ENCODE measurements at regions not wholly inside any gene's neighbourhood (a gene's known extent, or its start where the extent isn't known, plus 50 kb on each side); places are given as distances from the start of the nearest gene placed in this dataset.

GRCh38 chr16:86996081-86996480 lies 321.1 kb downstream of the C16orf95 start:
- TF ChIP-seq GATA3 (IDR thresholded peaks at IDR 0.05; ENCODE audit: low read depth, low read length) (no peak), GATA2 (IDR thresholded peaks at IDR 0.05; ENCODE audit: low read depth, low read length) (no peak)

- TF ChIP-seq GATA3 (IDR thresholded peaks at IDR 0.05; ENCODE audit: low read depth, low read length) (no peak), GATA2 (IDR thresholded peaks at IDR 0.05; ENCODE audit: low read depth, low read length) (no peak)
Observed at GRCh38 chr16:86997058-86997457, 320.1 kb downstream of the C16orf95 start.

- no peak for TF ChIP-seq GATA3 (IDR thresholded peaks at IDR 0.05; ENCODE audit: low read depth, low read length)
- no peak for TF ChIP-seq GATA2 (IDR thresholded peaks at IDR 0.05; ENCODE audit: low read depth, low read length)
Observed at GRCh38 chr16:86998196-86999001, 318.8 kb downstream of the C16orf95 start.

GRCh38 chr16:87000001-87000400 lies 317.2 kb downstream of the C16orf95 start:
- TF ChIP-seq GATA2 (IDR thresholded peaks at IDR 0.05; ENCODE audit: low read depth, low read length) (no peak), GATA3 (IDR thresholded peaks at IDR 0.05; ENCODE audit: low read depth, low read length) (no peak)

DNA sequence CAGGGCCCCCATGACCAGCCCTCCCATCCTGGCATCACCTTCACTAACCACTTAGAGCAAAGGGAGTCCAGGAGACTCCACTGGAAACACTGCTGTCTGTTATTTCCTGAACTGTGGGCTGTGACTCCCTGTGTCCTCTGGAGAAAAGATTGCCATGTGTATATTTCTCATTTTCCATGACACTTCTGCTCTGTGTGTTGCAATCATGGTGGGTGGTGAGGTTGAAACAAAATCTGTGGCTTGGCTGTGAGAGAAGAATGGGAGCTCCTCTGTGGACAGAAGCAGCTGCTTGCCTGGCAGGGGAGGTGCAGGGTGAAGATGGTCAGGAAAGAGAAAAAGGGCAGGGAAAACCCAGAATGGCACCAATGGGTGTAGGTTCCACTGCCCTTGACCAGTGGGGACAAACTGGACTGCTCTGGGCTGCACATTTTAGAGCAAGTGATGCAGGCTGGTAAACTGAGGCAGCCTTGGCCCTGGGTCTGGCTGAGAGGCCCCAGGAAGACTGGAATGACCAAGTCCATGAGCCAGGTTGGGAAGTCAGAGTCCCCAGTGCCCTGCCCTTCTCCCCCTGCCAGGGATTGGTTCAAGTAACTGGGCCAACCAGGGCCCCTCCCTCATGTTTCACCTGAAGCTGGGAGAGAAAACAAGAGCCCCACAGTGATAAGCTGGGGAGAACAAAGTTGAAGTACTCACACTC lies 314.3 kb downstream of the C16orf95 start:
- no peak for TF ChIP-seq GATA3 (IDR thresholded peaks at IDR 0.05; ENCODE audit: low read depth, low read length)
- no peak for TF ChIP-seq GATA2 (IDR thresholded peaks at IDR 0.05; ENCODE audit: low read depth, low read length)

DNA sequence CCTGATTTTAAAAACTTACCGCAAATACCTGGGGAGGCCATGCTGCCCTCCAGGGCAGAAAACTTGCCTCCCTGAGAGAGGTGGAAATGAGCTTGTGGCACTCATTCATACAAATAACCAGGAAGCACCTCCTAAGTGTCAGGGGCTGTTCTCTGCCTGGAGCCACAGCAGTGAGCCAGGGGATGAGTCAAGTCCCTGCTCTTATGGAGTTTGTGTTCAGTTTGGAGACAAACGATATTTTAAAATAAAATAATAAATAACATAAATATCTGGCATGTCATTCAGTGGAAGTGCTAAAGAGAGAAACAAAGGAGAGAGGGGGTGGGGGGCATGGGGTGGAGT lies 313.8 kb downstream of the C16orf95 start:
- TF ChIP-seq GATA2 (IDR thresholded peaks at IDR 0.05; ENCODE audit: low read depth, low read length) (no peak), GATA3 (IDR thresholded peaks at IDR 0.05; ENCODE audit: low read depth, low read length) (no peak)

- no peak for TF ChIP-seq GATA2 (IDR thresholded peaks at IDR 0.05; ENCODE audit: low read depth, low read length)
- no peak for TF ChIP-seq GATA3 (IDR thresholded peaks at IDR 0.05; ENCODE audit: low read depth, low read length)
Observed at GRCh38 chr16:87006021-87006420, 311.2 kb downstream of the C16orf95 start.

- no peak for TF ChIP-seq GATA3 (IDR thresholded peaks at IDR 0.05; ENCODE audit: low read depth, low read length)
- no peak for TF ChIP-seq GATA2 (IDR thresholded peaks at IDR 0.05; ENCODE audit: low read depth, low read length)
Observed at GRCh38 chr16:87006789-87007745, 310.1 kb downstream of the C16orf95 start.

DNA sequence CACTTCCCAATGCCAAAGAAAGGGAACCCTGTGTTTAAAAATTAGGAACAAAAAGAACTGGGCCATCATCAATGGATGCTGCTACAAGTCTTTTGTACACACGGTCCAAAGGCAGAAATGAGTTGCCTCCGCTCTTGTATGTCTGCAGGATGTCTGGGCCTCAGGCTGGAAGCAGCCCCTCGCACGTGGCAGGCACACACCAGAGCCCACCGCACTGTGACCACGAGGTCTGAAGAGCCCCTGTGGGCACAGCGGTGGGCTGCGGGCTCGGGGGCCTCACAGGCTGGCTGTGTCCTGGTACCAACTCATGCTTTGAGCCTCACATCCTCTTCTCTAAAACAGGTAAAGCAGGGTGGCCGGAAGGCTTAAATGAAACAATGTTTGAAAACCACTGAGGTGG lies 309.3 kb downstream of the C16orf95 start:
- TF ChIP-seq GATA2 (IDR thresholded peaks at IDR 0.05; ENCODE audit: low read depth, low read length) (no peak), GATA3 (IDR thresholded peaks at IDR 0.05; ENCODE audit: low read depth, low read length) (no peak)

- no peak for TF ChIP-seq GATA2 (IDR thresholded peaks at IDR 0.05; ENCODE audit: low read depth, low read length)
- TF ChIP-seq GATA3 (IDR thresholded peaks at IDR 0.05; ENCODE audit: low read depth, low read length): no peak
Observed at GRCh38 chr16:87008664-87009063, 308.5 kb downstream of the C16orf95 start.

DNA sequence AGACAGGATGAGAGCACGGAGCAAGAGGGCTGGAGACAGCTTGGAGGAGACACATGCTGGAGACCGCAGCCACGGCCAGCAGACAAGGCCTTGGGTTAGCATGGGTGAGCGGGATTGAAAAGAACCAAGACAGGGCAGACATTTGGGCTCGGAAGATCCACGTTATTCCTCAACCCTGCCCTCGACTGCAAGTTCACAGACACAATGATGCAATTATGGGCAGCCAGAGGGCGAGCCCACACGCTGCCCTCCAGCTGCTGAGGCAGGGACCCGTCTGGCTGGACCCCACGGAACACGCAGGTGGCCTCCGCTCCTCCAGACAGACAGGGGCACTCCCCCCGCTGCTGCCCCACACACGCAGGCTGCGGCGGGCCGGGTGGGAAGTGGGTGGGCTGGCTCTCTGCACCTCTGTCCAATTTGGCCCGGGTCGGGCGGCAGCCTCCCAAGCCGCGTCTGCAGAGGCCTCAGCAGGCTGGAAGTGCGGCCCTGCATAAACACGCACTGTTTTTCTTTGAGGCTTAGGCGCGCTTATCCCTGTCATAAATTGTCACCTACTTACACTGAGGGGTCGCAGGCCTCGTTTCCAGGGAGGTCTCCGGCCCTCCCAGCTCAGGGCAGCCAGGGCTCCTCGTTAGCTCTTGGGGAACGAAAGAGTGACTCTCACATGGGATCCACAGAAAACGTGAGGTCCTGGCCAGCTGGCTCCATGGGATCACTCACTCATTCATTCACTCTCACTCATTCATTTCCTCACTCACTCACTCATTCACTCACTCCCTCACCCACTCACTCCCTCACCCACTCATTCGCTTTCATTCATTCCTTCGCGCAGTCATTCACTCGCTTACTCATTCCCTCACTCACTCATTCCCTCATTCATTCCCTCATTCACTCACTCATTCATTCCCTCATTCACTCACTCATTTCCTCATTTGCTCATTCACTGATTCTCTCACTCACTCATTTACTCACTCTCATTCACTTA lies 303.9 kb downstream of the C16orf95 start:
- TF ChIP-seq GATA2 (IDR thresholded peaks at IDR 0.05; ENCODE audit: low read depth, low read length) (no peak), GATA3 (IDR thresholded peaks at IDR 0.05; ENCODE audit: low read depth, low read length) (no peak)

DNA sequence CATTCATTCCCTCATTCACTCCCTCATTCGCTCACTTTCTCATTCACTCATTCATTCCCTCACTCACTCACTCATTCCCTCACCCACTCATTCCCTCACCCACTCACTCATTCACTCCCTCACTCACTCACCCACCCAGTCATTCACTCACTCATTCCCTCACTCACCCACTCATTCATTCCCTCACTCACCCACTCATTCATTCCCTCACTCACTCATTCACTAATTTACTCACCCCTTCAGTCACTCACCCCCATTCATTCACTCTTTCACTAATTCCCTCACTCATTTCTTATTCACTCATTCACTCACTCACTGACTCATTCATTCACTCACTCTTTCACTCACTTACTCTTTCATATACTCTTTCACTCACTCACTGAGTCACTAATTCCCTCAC lies 303.1 kb downstream of the C16orf95 start:
- TF ChIP-seq GATA3 (IDR thresholded peaks at IDR 0.05; ENCODE audit: low read depth, low read length) (no peak), GATA2 (IDR thresholded peaks at IDR 0.05; ENCODE audit: low read depth, low read length) (no peak)

DNA sequence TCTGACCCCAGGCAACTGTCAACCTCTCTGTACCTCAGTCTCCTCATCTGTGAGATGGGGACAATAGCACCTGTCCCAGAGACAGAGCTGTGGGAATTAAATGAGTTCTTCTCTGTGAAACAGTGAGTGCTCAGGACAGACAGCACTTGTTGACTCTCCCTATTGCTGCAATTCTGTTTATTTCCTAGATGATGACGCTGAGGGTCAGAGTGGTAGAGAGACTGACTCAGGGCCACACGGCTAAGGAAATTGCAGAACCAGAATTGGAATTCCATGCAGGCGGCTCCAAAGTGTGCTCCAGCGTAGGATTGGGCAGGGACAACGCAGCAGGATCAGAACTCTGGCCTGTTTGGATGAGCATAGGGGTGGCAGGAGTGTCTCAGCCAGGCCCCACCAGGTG lies 302.2 kb downstream of the C16orf95 start:
- TF ChIP-seq GATA3 (IDR thresholded peaks at IDR 0.05; ENCODE audit: low read depth, low read length) (no peak), GATA2 (IDR thresholded peaks at IDR 0.05; ENCODE audit: low read depth, low read length) (no peak)
